OCI-LY1 (cell line): ENCODE measurements at regions not wholly inside any gene's neighbourhood (a gene's known extent, or its start where the extent isn't known, plus 50 kb on each side); places are given as distances from the start of the nearest gene placed in this dataset.

Experiments used
- EZH2 ChIP-seq: fragments of 200-600 bp; sonication (generic), shearing (Covaris generic); IDR thresholded peaks from 2 replicates; pipeline ENCODE4 v1.8.0; 2017; ENCODE audit warnings: borderline replicate concordance, mixed run types, mild to moderate bottlenecking, antibody characterized with exemption, low read length, moderate library complexity, mixed read lengths
- TF ChIP-seq, protein P1 (sequence below): fragments of 200-600 bp; sonication (generic), shearing (Covaris generic); IDR thresholded peaks from 2 replicates; pipeline ENCODE4 v1.5.1; 2017; ENCODE audit warnings: mild to moderate bottlenecking, antibody characterized with exemption, low read length, moderate library complexity, mixed read lengths

DNA sequence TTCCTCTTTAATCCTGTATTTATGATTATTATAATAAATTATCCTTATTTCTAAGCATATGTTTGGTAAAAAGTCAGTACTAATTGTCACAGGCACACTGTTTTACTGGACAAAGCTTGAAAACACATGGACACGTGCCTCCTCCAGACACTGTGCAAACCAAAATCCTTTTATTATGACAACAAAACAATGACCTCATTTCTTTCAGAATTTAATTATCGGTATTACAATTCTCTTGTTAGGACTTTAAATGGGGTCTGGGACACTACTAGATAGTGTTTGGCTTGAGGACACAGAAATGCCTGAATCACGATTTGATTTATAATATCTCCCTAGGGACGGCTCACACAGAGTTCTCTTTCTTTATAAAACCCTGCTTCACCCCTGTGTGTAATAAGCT lies 107.3 kb upstream of the IGSF10 start:
- TF ChIP-seq, protein P1, sequence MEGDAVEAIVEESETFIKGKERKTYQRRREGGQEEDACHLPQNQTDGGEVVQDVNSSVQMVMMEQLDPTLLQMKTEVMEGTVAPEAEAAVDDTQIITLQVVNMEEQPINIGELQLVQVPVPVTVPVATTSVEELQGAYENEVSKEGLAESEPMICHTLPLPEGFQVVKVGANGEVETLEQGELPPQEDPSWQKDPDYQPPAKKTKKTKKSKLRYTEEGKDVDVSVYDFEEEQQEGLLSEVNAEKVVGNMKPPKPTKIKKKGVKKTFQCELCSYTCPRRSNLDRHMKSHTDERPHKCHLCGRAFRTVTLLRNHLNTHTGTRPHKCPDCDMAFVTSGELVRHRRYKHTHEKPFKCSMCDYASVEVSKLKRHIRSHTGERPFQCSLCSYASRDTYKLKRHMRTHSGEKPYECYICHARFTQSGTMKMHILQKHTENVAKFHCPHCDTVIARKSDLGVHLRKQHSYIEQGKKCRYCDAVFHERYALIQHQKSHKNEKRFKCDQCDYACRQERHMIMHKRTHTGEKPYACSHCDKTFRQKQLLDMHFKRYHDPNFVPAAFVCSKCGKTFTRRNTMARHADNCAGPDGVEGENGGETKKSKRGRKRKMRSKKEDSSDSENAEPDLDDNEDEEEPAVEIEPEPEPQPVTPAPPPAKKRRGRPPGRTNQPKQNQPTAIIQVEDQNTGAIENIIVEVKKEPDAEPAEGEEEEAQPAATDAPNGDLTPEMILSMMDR = no peak
- TF ChIP-seq EZH2 = no peak
